ENCODE measurements at regions not wholly inside any gene's neighbourhood (a gene's known extent, or its start where the extent isn't known, plus 50 kb on each side); places are given as distances from the start of the nearest gene placed in this dataset.

DNA sequence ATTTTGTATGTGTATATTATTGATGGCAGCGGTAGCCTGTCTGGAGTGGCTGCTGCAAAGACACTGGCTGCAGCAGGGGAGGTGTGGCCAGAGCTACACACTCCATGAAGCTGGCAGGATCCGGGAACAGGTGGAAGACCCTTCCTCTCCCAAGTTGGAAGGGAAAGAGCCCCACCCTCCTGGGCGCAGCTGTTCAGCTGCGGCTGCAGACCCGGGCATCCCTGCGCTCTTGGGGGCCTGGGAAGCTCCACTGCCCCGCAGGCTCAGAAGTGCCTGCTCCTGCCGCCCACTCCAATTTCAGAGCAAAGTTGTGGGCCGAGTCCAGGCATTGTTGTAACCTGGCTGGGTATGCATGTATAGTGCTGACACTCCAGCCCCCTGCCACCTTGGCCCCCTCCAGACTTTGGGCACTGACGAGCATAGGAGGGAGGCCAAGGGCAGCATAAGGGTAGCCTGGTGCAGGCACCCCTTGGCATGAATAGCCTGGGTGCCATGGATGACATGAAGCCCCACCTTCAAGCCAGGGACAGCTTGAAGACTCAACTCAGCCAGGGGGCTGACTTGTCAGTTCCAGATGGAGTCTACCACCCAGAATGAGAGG lies 90.7 kb upstream of the TMEM168 start:
- no peaks in the 10 kb centered on the region for H3K79me2 ChIP-seq (ENCODE audit: insufficient read depth, low read length)
- H3K27ac ChIP-seq (ENCODE audit: low read depth, low read length): no peak overlapping the region
- no peak overlapping the region for H2AFZ ChIP-seq (ENCODE audit: low read depth, low read length, severe bottlenecking)
- no peak overlapping the region for H3K4me3 ChIP-seq (ENCODE audit: insufficient read depth, low read length, poor library complexity, severe bottlenecking)
- no peaks in the 10 kb centered on the region for H4K20me1 ChIP-seq (ENCODE audit: low read depth, low read length)
- H3K9me2 ChIP-seq (replicated peaks; ENCODE audit: insufficient read depth, low read length): no peaks in the 10 kb centered on the region
- H3F3A ChIP-seq (ENCODE audit: insufficient read depth): 0 out of 2 replicates have a peak, but pooled peaks cover 2% of the 10 kb centered on the region
- H3K4me2 ChIP-seq (ENCODE audit: low read depth, low read length, poor library complexity, severe bottlenecking): no peak overlapping the region
- H3K9me3 ChIP-seq (ENCODE audit: insufficient read depth, low read length): no peaks in the 10 kb centered on the region
- no peaks in the 10 kb centered on the region for H3K27me3 ChIP-seq (ENCODE audit: low read length)
- TF ChIP-seq, protein P1, sequence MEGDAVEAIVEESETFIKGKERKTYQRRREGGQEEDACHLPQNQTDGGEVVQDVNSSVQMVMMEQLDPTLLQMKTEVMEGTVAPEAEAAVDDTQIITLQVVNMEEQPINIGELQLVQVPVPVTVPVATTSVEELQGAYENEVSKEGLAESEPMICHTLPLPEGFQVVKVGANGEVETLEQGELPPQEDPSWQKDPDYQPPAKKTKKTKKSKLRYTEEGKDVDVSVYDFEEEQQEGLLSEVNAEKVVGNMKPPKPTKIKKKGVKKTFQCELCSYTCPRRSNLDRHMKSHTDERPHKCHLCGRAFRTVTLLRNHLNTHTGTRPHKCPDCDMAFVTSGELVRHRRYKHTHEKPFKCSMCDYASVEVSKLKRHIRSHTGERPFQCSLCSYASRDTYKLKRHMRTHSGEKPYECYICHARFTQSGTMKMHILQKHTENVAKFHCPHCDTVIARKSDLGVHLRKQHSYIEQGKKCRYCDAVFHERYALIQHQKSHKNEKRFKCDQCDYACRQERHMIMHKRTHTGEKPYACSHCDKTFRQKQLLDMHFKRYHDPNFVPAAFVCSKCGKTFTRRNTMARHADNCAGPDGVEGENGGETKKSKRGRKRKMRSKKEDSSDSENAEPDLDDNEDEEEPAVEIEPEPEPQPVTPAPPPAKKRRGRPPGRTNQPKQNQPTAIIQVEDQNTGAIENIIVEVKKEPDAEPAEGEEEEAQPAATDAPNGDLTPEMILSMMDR (IDR thresholded peaks at IDR 0.05; ENCODE audit: insufficient read depth, low read length, poor library complexity, severe bottlenecking): no peak
- no peak for TF ChIP-seq EZH2phosphoT487 (conservative IDR thresholded peaks at IDR 0.05; ENCODE audit: low read length)
- H3K9ac ChIP-seq (ENCODE audit: low read length): no peak overlapping the region
- no peaks in the 10 kb centered on the region for H3K36me3 ChIP-seq (ENCODE audit: low read length)

DNA sequence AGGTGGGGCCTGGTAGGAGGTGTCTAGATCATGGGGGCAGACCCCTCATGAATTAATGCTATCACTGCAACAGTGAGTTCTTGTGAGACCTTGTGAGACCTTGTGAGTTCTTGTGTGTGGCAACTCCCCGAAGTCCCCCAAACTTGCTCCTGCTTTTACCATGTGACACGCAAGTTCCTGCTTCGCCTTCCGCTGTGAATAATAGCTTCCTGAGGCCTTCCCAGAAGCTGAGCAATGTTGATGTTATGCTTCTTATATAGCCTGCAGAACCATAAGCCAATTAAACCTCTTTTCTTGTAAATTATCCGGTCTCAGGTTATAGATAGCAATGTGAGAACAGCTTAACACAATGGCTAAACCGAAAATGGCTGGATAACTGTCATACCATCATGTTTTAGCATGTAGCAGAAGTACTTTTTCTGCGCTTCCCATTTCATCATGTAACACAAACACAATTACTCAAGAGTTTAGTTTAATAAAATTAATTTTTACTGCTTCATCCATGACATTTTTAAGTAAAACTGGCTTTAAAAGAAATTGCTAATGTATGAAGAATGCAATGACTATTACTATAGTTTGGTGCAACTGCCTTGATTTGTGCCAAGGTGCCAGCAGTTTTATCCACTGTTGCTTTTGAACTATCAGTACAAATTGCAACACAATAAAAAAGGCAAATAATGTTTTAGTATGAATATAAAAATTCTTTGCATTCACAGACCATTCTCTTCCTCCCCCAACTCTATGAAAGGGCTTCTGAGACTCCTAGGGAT lies 87.7 kb upstream of the TMEM168 start:
- Histone ChIP-seq H2AFZ (ENCODE audit: low read depth, low read length, severe bottlenecking) (no peak overlapping the region), H3K9ac (ENCODE audit: low read length) (no peak overlapping the region), H4K20me1 (ENCODE audit: low read depth, low read length) (no peaks in the 10 kb centered on the region), H3K9me2 (replicated peaks; ENCODE audit: insufficient read depth, low read length) (no peaks in the 10 kb centered on the region), H3K9me3 (ENCODE audit: insufficient read depth, low read length) (no peaks in the 10 kb centered on the region), H3F3A (ENCODE audit: insufficient read depth) (no peaks in the 10 kb centered on the region), H3K27ac (ENCODE audit: low read depth, low read length) (no peak overlapping the region), H3K27me3 (ENCODE audit: low read length) (no peaks in the 10 kb centered on the region), H3K79me2 (ENCODE audit: insufficient read depth, low read length) (no peaks in the 10 kb centered on the region), H3K4me3 (ENCODE audit: insufficient read depth, low read length, poor library complexity, severe bottlenecking) (no peak overlapping the region), H3K36me3 (ENCODE audit: low read length) (no peaks in the 10 kb centered on the region), H3K4me2 (ENCODE audit: low read depth, low read length, poor library complexity, severe bottlenecking) (no peak overlapping the region)
- TF ChIP-seq EZH2phosphoT487 (conservative IDR thresholded peaks at IDR 0.05; ENCODE audit: low read length): no peak
- TF ChIP-seq, protein P1 (IDR thresholded peaks at IDR 0.05; ENCODE audit: insufficient read depth, low read length, poor library complexity, severe bottlenecking): no peak

DNA sequence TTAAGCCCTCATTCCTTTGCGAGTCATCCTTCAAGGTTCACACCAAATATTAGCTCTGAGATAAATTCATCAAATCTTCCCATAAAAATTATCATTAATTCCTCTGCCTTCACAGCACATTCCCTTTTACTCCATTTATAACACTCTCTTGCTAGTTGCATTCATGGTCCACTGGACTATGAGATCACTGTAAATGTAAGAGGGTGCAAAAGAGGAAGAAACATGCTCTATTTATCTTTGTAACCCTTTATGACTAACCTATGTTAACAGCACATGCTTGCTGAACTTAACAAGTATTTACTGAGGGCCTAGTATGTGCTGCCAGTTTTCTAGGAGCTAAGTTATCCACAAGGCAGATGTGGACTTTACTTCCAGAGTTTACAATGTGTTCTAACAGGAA lies 86.7 kb upstream of the TMEM168 start:
- H3K36me3 ChIP-seq (ENCODE audit: low read length): no peaks in the 10 kb centered on the region
- TF ChIP-seq, protein P1 (IDR thresholded peaks at IDR 0.05; ENCODE audit: insufficient read depth, low read length, poor library complexity, severe bottlenecking): no peak
- no peak for TF ChIP-seq EZH2phosphoT487 (conservative IDR thresholded peaks at IDR 0.05; ENCODE audit: low read length)
- H3F3A ChIP-seq (ENCODE audit: insufficient read depth): no peaks in the 10 kb centered on the region
- H2AFZ ChIP-seq (ENCODE audit: low read depth, low read length, severe bottlenecking): no peak overlapping the region
- H4K20me1 ChIP-seq (ENCODE audit: low read depth, low read length): no peaks in the 10 kb centered on the region; the same call in 1 of the 2 replicates
- H3K9me2 ChIP-seq (replicated peaks; ENCODE audit: insufficient read depth, low read length): no peaks in the 10 kb centered on the region
- H3K9me3 ChIP-seq (ENCODE audit: insufficient read depth, low read length): no peaks in the 10 kb centered on the region
- H3K27me3 ChIP-seq (ENCODE audit: low read length): no peaks in the 10 kb centered on the region
- H3K9ac ChIP-seq (ENCODE audit: low read length): no peak overlapping the region
- no peak overlapping the region for H3K4me3 ChIP-seq (ENCODE audit: insufficient read depth, low read length, poor library complexity, severe bottlenecking)
- H3K79me2 ChIP-seq (ENCODE audit: insufficient read depth, low read length): no peaks in the 10 kb centered on the region
- H3K27ac ChIP-seq (ENCODE audit: low read depth, low read length): no peak overlapping the region
- H3K4me2 ChIP-seq (ENCODE audit: low read depth, low read length, poor library complexity, severe bottlenecking): no peak overlapping the region

All from SU-DHL-6 (cell line).